ENCODE measurements at regions not wholly inside any gene's neighbourhood (a gene's known extent, or its start where the extent isn't known, plus 50 kb on each side); places are given as distances from the start of the nearest gene placed in this dataset.

DNA sequence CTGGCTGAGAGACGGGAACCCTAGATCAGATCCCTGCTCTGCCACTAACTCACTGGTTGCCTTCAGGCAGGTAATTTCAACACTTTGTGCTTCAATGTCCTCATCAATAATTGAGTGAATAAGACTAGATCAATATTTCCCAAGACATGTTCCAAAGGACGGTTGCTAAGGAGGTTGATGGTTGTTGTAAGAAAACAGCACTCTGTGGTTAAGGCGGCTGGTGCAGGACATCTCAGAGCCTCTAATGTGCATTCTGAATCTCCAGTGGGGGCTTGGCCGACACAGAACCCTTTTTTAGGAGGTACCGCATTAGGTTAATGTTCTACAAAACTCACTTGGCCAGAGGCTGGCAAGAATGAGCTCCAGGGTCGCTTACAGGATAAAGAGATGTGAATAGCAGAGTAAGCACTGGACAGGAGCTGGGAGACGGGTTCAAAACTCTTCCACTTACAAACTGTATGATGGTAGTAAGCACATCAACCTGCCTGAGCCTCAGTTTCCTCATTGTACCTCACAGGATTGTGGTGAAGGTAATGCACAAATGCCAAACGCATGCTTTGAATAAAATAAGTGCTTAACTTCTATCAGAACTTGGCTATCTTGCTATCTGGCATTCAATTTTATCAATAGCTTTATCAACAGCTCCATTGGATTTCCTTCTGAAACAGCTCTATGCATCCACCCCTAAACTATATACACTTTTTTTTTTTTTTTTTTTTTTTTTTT lies 136.9 kb upstream of the PARP11 start:
- no peak for TF ChIP-seq ZNF10 (tag by site-specific recombination; IDR thresholded peaks at IDR 0.05)
- TF ChIP-seq ZNF239 (tag by site-specific recombination; IDR thresholded peaks at IDR 0.05), result 0 out of 2 replicates have a peak, but pooled peaks have one; percentile 32
- no peak for TF ChIP-seq TCF7L2 (IDR thresholded peaks at IDR 0.05; ENCODE audit: borderline replicate concordance, low read depth, low read length)
- Histone ChIP-seq H3K4me1 (ENCODE audit: control insufficient read depth, insufficient read depth, low read length) (peaks cover 3% of the 10 kb centered on the region), H3K36me3 (ENCODE audit: control insufficient read depth in 2 of 2, insufficient read depth in 1 of 2, low read length in 2 of 2) (no peaks in the 10 kb centered on the region), H3K4me3 (ENCODE audit: low read depth, low read length) (no peak overlapping the region), H3K9me3 (ENCODE audit: control insufficient read depth, insufficient read depth, low read depth, low read length) (no peaks in the 10 kb centered on the region), H3K27ac (ENCODE audit: extremely low read depth, low read depth, low read length) (no peak overlapping the region)
- POLR2A ChIA-PET, result interaction anchor here (0.6 kb wide), 1 partner anchor 97 kb away, joined by 3 read pairs; no protein-coding TSS in a partner anchor
- CTCF ChIA-PET, result interaction anchor here (0.6 to 1.2 kb wide), 4 partner anchors 19 to 127 kb away, joined by 3 to 4 read pairs (median 4); no protein-coding TSS in a partner anchor

DNA sequence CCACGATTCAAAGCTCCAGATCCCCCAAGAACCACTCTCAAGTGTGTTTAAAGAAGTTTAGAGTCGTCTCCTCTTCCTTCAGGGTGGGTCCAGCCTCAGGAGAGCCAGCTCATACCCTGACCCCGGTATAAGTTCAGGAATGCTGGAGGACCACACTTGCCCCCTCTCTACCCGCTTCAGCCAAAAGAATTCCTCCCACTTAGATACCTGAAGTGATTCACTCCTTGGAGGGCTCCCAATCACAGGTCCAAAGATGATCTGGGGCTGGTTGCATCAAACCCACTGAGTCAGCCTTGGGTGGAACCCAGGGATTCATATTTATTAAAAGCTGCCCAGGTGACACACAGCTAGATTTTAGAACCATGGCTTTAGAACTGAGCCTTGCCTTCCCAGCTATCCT lies 133.5 kb upstream of the PARP11 start:
- H3K36me3 ChIP-seq (ENCODE audit: control insufficient read depth in 2 of 2, insufficient read depth in 1 of 2, low read length in 2 of 2), result no peaks in the 10 kb centered on the region
- no peak for TF ChIP-seq PRDM1 (tag by site-specific recombination; IDR thresholded peaks at IDR 0.05)
- no peak for TF ChIP-seq ZNF610 (tag by site-specific recombination; IDR thresholded peaks at IDR 0.05; ENCODE audit: borderline replicate concordance)
- no peak for TF ChIP-seq ZNF16 (tag by site-specific recombination; IDR thresholded peaks at IDR 0.05; ENCODE audit: low read depth)
- TF ChIP-seq MEIS1 (CRISPR knock-in tag; IDR thresholded peaks at IDR 0.05; ENCODE audit: borderline replicate concordance), result no peak
- TF ChIP-seq, protein P1, sequence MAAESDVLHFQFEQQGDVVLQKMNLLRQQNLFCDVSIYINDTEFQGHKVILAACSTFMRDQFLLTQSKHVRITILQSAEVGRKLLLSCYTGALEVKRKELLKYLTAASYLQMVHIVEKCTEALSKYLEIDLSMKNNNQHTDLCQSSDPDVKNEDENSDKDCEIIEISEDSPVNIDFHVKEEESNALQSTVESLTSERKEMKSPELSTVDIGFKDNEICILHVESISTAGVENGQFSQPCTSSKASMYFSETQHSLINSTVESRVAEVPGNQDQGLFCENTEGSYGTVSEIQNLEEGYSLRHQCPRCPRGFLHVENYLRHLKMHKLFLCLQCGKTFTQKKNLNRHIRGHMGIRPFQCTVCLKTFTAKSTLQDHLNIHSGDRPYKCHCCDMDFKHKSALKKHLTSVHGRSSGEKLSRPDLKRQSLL (tag by site-specific recombination; IDR thresholded peaks at IDR 0.05), result no peak
- TF ChIP-seq SCRT1 (tag by site-specific recombination; IDR thresholded peaks at IDR 0.05; ENCODE audit: borderline replicate concordance), result no peak
- no peak for TF ChIP-seq ZNF837 (tag by site-specific recombination; IDR thresholded peaks at IDR 0.05)
- no peak for TF ChIP-seq ZNF558 (tag by site-specific recombination; IDR thresholded peaks at IDR 0.05)
- no peak for TF ChIP-seq SP2 (tag by site-specific recombination; IDR thresholded peaks at IDR 0.05)
- TF ChIP-seq, protein P2, sequence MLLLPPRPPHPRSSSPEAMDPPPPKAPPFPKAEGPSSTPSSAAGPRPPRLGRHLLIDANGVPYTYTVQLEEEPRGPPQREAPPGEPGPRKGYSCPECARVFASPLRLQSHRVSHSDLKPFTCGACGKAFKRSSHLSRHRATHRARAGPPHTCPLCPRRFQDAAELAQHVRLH (tag by site-specific recombination; IDR thresholded peaks at IDR 0.05), result no peak
- no peaks in the 10 kb centered on the region for H3K9me3 ChIP-seq (ENCODE audit: control insufficient read depth, insufficient read depth, low read depth, low read length)
- no peak overlapping the region for H3K27ac ChIP-seq (ENCODE audit: extremely low read depth, low read depth, low read length)
- no peaks in the 10 kb centered on the region for H3K4me1 ChIP-seq (ENCODE audit: control insufficient read depth, insufficient read depth, low read length)
- ChIA-PET POLR2A (no interaction called here), CTCF (interaction anchor here (0.6 to 3.6 kb wide), 5 partner anchors 11 to 270 kb away, joined by 3 to 25 read pairs (median 4); no protein-coding TSS in a partner anchor)
- H3K4me3 ChIP-seq (ENCODE audit: low read depth, low read length), result no peak overlapping the region

DNA sequence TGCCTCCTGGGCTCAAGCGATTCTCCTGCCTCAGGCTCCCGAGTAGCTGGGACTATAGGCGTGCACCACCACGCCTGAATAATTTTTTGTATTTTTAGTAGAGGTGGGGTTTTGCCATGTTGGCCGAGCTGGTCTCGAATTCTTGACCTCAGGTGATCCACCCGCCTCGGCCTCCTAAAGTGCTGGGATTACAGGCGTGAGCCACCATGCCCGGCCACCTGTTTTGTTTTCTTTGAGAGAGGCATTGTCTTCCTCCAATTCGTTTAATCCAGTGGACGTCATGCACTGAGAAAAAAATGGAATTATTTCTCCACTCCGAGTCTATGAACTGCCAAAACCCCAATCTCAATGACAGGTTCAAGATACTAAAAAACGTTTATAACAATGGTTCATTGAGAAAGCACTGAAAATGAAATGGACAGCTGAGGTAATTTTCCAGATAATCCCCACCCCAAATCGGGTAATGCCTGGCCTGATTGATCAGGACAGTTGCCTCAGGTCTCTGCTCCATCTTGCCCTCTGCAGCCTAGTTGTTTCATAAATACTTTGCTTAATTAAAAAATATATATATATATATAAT lies 132.7 kb upstream of the PARP11 start:
- H3K27ac ChIP-seq (ENCODE audit: extremely low read depth, low read depth, low read length), result no peak overlapping the region
- no peak overlapping the region for H3K4me3 ChIP-seq (ENCODE audit: low read depth, low read length)
- TF ChIP-seq ZNF558 (tag by site-specific recombination; IDR thresholded peaks at IDR 0.05) (no peak), IKZF3 (tag by site-specific recombination; IDR thresholded peaks at IDR 0.05) (no peak), SETDB1 (IDR thresholded peaks at IDR 0.05; ENCODE audit: insufficient read length, low read length) (no peak), ZBTB48 (tag by site-specific recombination; IDR thresholded peaks at IDR 0.05) (no peak), ZNF140 (tag by site-specific recombination; IDR thresholded peaks at IDR 0.05) (no peak), ZBTB20 (tag by site-specific recombination; IDR thresholded peaks at IDR 0.05) (no peak), ZNF830 (tag by site-specific recombination; IDR thresholded peaks at IDR 0.05; ENCODE audit: low read depth) (no peak), ZNF366 (tag by site-specific recombination; conservative IDR thresholded peaks at IDR 0.05) (no peak), ZNF354C (tag by site-specific recombination; IDR thresholded peaks at IDR 0.05; ENCODE audit: borderline replicate concordance, low read depth) (no peak), REPIN1 (tag by site-specific recombination; IDR thresholded peaks at IDR 0.05; ENCODE audit: low read depth) (no peak)
- TF ChIP-seq, protein P3, sequence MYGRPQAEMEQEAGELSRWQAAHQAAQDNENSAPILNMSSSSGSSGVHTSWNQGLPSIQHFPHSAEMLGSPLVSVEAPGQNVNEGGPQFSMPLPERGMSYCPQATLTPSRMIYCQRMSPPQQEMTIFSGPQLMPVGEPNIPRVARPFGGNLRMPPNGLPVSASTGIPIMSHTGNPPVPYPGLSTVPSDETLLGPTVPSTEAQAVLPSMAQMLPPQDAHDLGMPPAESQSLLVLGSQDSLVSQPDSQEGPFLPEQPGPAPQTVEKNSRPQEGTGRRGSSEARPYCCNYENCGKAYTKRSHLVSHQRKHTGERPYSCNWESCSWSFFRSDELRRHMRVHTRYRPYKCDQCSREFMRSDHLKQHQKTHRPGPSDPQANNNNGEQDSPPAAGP (tag by site-specific recombination; IDR thresholded peaks at IDR 0.05), result no peak
- TF ChIP-seq, protein P4, sequence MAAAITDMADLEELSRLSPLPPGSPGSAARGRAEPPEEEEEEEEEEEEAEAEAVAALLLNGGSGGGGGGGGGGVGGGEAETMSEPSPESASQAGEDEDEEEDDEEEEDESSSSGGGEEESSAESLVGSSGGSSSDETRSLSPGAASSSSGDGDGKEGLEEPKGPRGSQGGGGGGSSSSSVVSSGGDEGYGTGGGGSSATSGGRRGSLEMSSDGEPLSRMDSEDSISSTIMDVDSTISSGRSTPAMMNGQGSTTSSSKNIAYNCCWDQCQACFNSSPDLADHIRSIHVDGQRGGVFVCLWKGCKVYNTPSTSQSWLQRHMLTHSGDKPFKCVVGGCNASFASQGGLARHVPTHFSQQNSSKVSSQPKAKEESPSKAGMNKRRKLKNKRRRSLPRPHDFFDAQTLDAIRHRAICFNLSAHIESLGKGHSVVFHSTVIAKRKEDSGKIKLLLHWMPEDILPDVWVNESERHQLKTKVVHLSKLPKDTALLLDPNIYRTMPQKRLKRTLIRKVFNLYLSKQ (tag by site-specific recombination; IDR thresholded peaks at IDR 0.05; ENCODE audit: borderline replicate concordance), result no peak
- H3K36me3 ChIP-seq (ENCODE audit: control insufficient read depth in 2 of 2, insufficient read depth in 1 of 2, low read length in 2 of 2), result no peaks in the 10 kb centered on the region
- POLR2A ChIA-PET, result interaction anchor here (1.1 to 1.3 kb wide), 2 partner anchors 26 to 267 kb away, joined by 3 to 6 read pairs; partner anchors contain the start of gene CCND2
- H3K4me1 ChIP-seq (ENCODE audit: control insufficient read depth, insufficient read depth, low read length), result no peaks in the 10 kb centered on the region
- no peaks in the 10 kb centered on the region for H3K9me3 ChIP-seq (ENCODE audit: control insufficient read depth, insufficient read depth, low read depth, low read length)
- CTCF ChIA-PET, result interaction anchor here (0.6 to 3.6 kb wide), 6 partner anchors 11 to 522 kb away, joined by 3 to 25 read pairs (median 4); no protein-coding TSS in a partner anchor
